BJ (cell line): ENCODE measurements at regions not wholly inside any gene's neighbourhood (a gene's known extent, or its start where the extent isn't known, plus 50 kb on each side); places are given as distances from the start of the nearest gene placed in this dataset.

Experiments
- CTCF ChIA-PET: fragments of 350-600 bp; formaldehyde crosslinking; extraction: SDS; loops from one replicate; lab custom pipeline; 2021; ENCODE audit warnings: antibody characterized with exemption, inconsistent platforms; lab: Yijun Ruan, JAX
- POLR2A ChIA-PET: fragments of 300-600 bp; sonication (Branson Sonifier 250); formaldehyde crosslinking; extraction: SDS; loops from one replicate; lab custom pipeline; 2021; ENCODE audit warnings: antibody characterized with exemption; lab: Charles Lee
- DNase-seq: peaks from one replicate; pipeline ENCODE4 v3.0.0-alpha.2; 2011; ENCODE audit warnings: low read depth
- H3K27me3 ChIP-seq: 2 replicates; pipeline ENCODE4 v1.6.0; 2011; ENCODE audit warnings: low read length; ENCODE audit not compliant: control insufficient read depth, insufficient read depth
- H3K36me3 ChIP-seq: 2 replicates; pipeline ENCODE4 v1.5.1; 2011; ENCODE audit warnings: low read length; ENCODE audit not compliant: control insufficient read depth, insufficient read depth
- H3K4me3 ChIP-seq: 2 replicates; pipeline ENCODE4 v1.5.1; 2011; ENCODE audit warnings: low read depth, mild to moderate bottlenecking, control low read depth, low read length
- TF ChIP-seq, protein P1 (sequence below): IDR thresholded peaks from 2 replicates; pipeline ENCODE4 v1.5.1; 2011; ENCODE audit warnings: low read depth, mild to moderate bottlenecking, control low read depth, inconsistent platforms, low read length, moderate library complexity; ENCODE audit not compliant: insufficient read depth

DNA sequence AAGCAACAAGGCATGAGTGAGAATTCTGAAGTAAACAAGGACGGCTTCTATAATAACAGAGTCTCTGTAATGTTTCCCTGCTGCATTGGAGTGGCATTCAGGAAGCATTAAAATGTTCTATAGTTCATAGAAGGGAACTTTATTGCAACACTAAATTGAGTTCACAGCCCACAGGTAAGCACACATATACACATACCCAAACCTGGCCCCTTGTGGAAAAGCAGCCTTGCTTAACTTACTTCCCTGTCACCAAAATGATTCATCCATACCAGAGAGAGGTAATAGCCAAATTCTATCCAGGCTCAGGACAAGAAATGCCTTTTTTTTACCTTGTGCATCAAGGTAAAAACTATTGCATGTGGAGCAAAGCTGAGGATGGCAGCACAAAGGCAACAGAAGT, 241.4 kb downstream of the HHIPL2 start:
- DNase-seq = no peak
- peaks cover 3% of the 10 kb centered on the region; the same call in 1 of the 2 replicates for H3K27me3 ChIP-seq
- no peaks in the 10 kb centered on the region for H3K36me3 ChIP-seq
- CTCF ChIA-PET = interaction anchor here (0.6 kb wide), 1 partner anchor 11 kb away, joined by 3 read pairs; no protein-coding TSS in a partner anchor
- TF ChIP-seq, protein P1, sequence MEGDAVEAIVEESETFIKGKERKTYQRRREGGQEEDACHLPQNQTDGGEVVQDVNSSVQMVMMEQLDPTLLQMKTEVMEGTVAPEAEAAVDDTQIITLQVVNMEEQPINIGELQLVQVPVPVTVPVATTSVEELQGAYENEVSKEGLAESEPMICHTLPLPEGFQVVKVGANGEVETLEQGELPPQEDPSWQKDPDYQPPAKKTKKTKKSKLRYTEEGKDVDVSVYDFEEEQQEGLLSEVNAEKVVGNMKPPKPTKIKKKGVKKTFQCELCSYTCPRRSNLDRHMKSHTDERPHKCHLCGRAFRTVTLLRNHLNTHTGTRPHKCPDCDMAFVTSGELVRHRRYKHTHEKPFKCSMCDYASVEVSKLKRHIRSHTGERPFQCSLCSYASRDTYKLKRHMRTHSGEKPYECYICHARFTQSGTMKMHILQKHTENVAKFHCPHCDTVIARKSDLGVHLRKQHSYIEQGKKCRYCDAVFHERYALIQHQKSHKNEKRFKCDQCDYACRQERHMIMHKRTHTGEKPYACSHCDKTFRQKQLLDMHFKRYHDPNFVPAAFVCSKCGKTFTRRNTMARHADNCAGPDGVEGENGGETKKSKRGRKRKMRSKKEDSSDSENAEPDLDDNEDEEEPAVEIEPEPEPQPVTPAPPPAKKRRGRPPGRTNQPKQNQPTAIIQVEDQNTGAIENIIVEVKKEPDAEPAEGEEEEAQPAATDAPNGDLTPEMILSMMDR = no peak
- POLR2A ChIA-PET = no interaction called here
- no peak overlapping the region for H3K4me3 ChIP-seq

GRCh38 chr1:222306011-222306410, 241.9 kb downstream of the HHIPL2 start:
- Histone ChIP-seq H3K27me3 (peaks cover 3% of the 10 kb centered on the region; the same call in 1 of the 2 replicates), H3K4me3 (no peak overlapping the region), H3K36me3 (no peaks in the 10 kb centered on the region)
- DNase-seq = no peak
- TF ChIP-seq, protein P1 = no peak
- ChIA-PET POLR2A (no interaction called here), CTCF (interaction anchor here (0.6 kb wide), 1 partner anchor 10 kb away, joined by 3 read pairs; no protein-coding TSS in a partner anchor)

DNA sequence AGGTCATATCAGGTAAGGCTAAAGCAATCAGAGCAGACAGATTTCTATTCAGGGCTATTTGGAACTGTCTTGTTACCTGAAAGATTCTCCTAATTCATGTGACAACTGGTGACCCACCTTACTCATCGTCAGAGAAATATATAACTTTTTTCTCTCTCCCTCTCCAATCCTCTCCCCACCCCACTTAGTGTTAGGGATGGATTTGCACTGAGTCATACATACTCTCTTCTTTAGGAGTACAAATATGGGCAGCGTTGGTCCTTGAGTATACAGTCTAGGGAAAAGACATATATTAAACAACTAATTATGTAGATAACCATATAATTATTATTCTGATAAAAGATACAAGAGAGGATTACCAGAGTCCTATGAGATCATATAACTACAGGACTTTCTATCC, 246.3 kb downstream of the HHIPL2 start:
- no peaks in the 10 kb centered on the region for H3K36me3 ChIP-seq
- TF ChIP-seq, protein P1 = no peak
- DNase-seq = no peak
- peaks cover 3% of the 10 kb centered on the region; the same call in 1 of the 2 replicates for H3K27me3 ChIP-seq
- ChIA-PET CTCF (no interaction called here), POLR2A (no interaction called here)
- no peak overlapping the region for H3K4me3 ChIP-seq

- ChIA-PET POLR2A (no interaction called here), CTCF (no interaction called here)
- Histone ChIP-seq H3K27me3 (0 out of 2 replicates have a peak, but pooled peaks cover under 1% of the 10 kb centered on the region), H3K4me3 (no peak overlapping the region), H3K36me3 (no peaks in the 10 kb centered on the region)
- no peak for DNase-seq
- TF ChIP-seq, protein P1 = no peak
Measured at GRCh38 chr1:222299524-222299923, 248.4 kb downstream of the HHIPL2 start.

DNA sequence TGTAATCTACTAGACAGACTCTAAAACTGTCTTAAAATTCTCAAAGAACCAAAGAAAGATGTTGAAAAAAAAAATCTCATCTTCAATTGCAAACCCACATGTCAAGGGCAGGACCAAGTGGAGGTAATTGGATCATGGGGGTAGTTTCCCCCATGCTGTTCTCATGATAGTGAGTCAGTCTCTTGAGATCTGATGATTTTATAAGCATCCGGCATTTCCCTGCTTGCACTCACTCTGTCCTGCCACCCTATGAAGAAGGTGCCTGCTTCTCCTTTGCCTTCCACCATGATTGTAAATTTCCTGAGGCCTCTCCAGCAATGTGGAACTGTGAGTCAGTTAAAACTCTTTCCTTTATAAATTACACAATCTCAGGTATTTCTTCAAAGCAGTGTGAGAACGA, 257.0 kb downstream of the HHIPL2 start:
- TF ChIP-seq, protein P1 = no peak
- DNase-seq = no peak
- no peak overlapping the region for H3K4me3 ChIP-seq
- POLR2A ChIA-PET = no interaction called here
- no peaks in the 10 kb centered on the region for H3K27me3 ChIP-seq
- CTCF ChIA-PET = no interaction called here
- H3K36me3 ChIP-seq = no peaks in the 10 kb centered on the region
